Neural progenitor cell (in vitro differentiated cells): ENCODE measurements at regions not wholly inside any gene's neighbourhood (a gene's known extent, or its start where the extent isn't known, plus 50 kb on each side); places are given as distances from the start of the nearest gene placed in this dataset.

Experiments used
- CTCF ChIP-seq: fragments of 200-600 bp; sonication (generic); IDR thresholded peaks from 2 replicates; pipeline ENCODE4 v1.5.1; 2017; ENCODE audit warnings: antibody characterized with exemption, mild to moderate bottlenecking
- EZH2 ChIP-seq: fragments of 200-600 bp; sonication (generic); IDR thresholded peaks from 2 replicates; pipeline ENCODE4 v1.6.1; 2017; ENCODE audit warnings: antibody characterized with exemption, mild to moderate bottlenecking, moderate library complexity

GRCh38 chr22:48459259-48459658 lies 1368.4 kb downstream of the BRD1 start:
- TF ChIP-seq EZH2, result no peak
- TF ChIP-seq CTCF, result no peak
